CD4-positive, CD25-positive, alpha-beta regulatory T cell (primary cell): ENCODE measurements at regions not wholly inside any gene's neighbourhood (a gene's known extent, or its start where the extent isn't known, plus 50 kb on each side); places are given as distances from the start of the nearest gene placed in this dataset.

Source experiments
- ATAC-seq, 2 donors: fragments of 150-1000 bp; cut with Tn5 transposase; one replicate each; pipeline ENCODE4 v1.10.0; 2021; ENCODE audit warnings: low read depth in 2 of 2, moderate number of reproducible peaks in 2 of 2, moderate library complexity in 1 of 2
- DNase-seq, 3 donors: peaks; one replicate each; pipeline versions ENCODE4 v3.0.0 to v3.0.0-alpha.2; 2012 to 2022; ENCODE audit warnings: mixed read lengths in 1 of 3
- H3K27ac ChIP-seq: one replicate; pipeline ENCODE4 v1.7.0; 2013; ENCODE audit warnings: mild to moderate bottlenecking, low read length; ENCODE audit not compliant: insufficient read depth, poor library complexity, severe bottlenecking
- H3K27me3 ChIP-seq: one replicate; pipeline ENCODE4 v1.7.0; 2013; ENCODE audit warnings: low read length; ENCODE audit not compliant: control insufficient read depth, insufficient read depth
- H3K36me3 ChIP-seq: one replicate; pipeline ENCODE4 v1.7.0; 2013; ENCODE audit warnings: mild to moderate bottlenecking, low read length, moderate library complexity; ENCODE audit not compliant: control insufficient read depth, insufficient read depth
- H3K4me1 ChIP-seq: 2 replicates; pipeline ENCODE4 v1.7.0; 2013; ENCODE audit warnings: mild to moderate bottlenecking, low read length; ENCODE audit not compliant: insufficient read depth, control insufficient read depth, poor library complexity, severe bottlenecking
- H3K4me3 ChIP-seq: one replicate; pipeline ENCODE4 v1.7.0; 2013; ENCODE audit warnings: low read depth, mild to moderate bottlenecking, low read length, moderate library complexity
- H3K9me3 ChIP-seq, 2 experiments: 1 replicate in 1 of 2; 2 replicates in 1 of 2; pipeline ENCODE4 v1.7.0; 2013; ENCODE audit warnings: low read length in 2 of 2, mild to moderate bottlenecking in 1 of 2, moderate library complexity in 1 of 2; ENCODE audit not compliant: control insufficient read depth in 2 of 2
- H3K27ac Mint-ChIP-seq, 3 donors: one replicate each; pipeline ENCODE4 v1.8.0; 2020 to 2022; ENCODE audit warnings: mild to moderate bottlenecking in 3 of 3, mixed read lengths in 3 of 3, moderate library complexity in 2 of 3
- H3K27me3 Mint-ChIP-seq: one replicate; pipeline ENCODE4 v1.8.0; 2022; ENCODE audit warnings: mild to moderate bottlenecking, mixed read lengths
- H3K36me3 Mint-ChIP-seq: one replicate; pipeline ENCODE4 v1.8.0; 2020; ENCODE audit warnings: mixed read lengths
- H3K4me1 Mint-ChIP-seq, 4 donors: one replicate each; pipeline ENCODE4 v1.8.0; 2020 to 2022; ENCODE audit warnings: mixed read lengths in 4 of 4, mild to moderate bottlenecking in 1 of 4
- H3K4me3 Mint-ChIP-seq, 4 donors: one replicate each; pipeline ENCODE4 v1.8.0; 2020 to 2022; ENCODE audit warnings: mild to moderate bottlenecking in 4 of 4, mixed read lengths in 4 of 4, moderate library complexity in 3 of 4
- H3K9me3 Mint-ChIP-seq, 7 donors: one replicate each; pipeline ENCODE4 v1.8.0; 2020 to 2022; ENCODE audit warnings: mixed read lengths in 7 of 7, mild to moderate bottlenecking in 3 of 7, moderate library complexity in 2 of 7

GRCh38 chr3:10709110-10709781, 106.8 kb upstream of the SLC6A11 start:
- peaks cover 20% of the 10 kb centered on the region for H3K27me3 ChIP-seq
- Mint-ChIP-seq H3K9me3 (peaks cover 0 to 7% (median 0%) of the 10 kb centered on the region in 7 donors), H3K27ac (no peak overlapping the region)

GRCh38 chr3:10712121-10712520, 103.9 kb upstream of the SLC6A11 start:
- DNase-seq (no peak), ATAC-seq (no peak)
- no peak overlapping the region for H3K27ac Mint-ChIP-seq
- Histone ChIP-seq H3K9me3 (peaks cover 6 to 8% of the 10 kb centered on the region in 2 experiments), H3K4me1 (no peaks in the 10 kb centered on the region), H3K4me3 (no peak overlapping the region), H3K27me3 (peaks cover 6% of the 10 kb centered on the region), H3K36me3 (no peaks in the 10 kb centered on the region), H3K27ac (no peak overlapping the region)
- H3K9me3 Mint-ChIP-seq, result peaks cover 0 to 8% (median 0%) of the 10 kb centered on the region in 7 donors
- no peak overlapping the region for H3K4me3 Mint-ChIP-seq
- peaks cover 32% of the 10 kb centered on the region for H3K27me3 Mint-ChIP-seq
- H3K36me3 Mint-ChIP-seq, result no peaks in the 10 kb centered on the region
- H3K4me1 Mint-ChIP-seq, result peaks cover 0 to 2% (median under 1%) of the 10 kb centered on the region in 4 donors

More at GRCh38 chr3:10709110-10709781, 106.8 kb upstream of the SLC6A11 start:
- DNase-seq, result no peak
- Mint-ChIP-seq H3K4me3 (peak overlapping the region in 3 of 4 donors; percentile 2 to 39 (median 5)), H3K4me1 (peaks cover 0 to 14% (median 7%) of the 10 kb centered on the region in 4 donors), H3K27me3 (peaks cover 56% of the 10 kb centered on the region), H3K36me3 (no peaks in the 10 kb centered on the region)
- no peak overlapping the region for H3K4me3 ChIP-seq
- no peaks in the 10 kb centered on the region for H3K4me1 ChIP-seq
- no peak overlapping the region for H3K27ac ChIP-seq
- ATAC-seq, result no peak
- H3K9me3 ChIP-seq, result peaks cover 0 to under 1% of the 10 kb centered on the region in 2 experiments
- no peaks in the 10 kb centered on the region for H3K36me3 ChIP-seq

- Histone ChIP-seq H3K27me3 (peaks cover 6% of the 10 kb centered on the region), H3K4me1 (no peaks in the 10 kb centered on the region), H3K4me3 (no peak overlapping the region), H3K9me3 (peaks cover 6 to 8% of the 10 kb centered on the region in 2 experiments), H3K27ac (no peak overlapping the region), H3K36me3 (no peaks in the 10 kb centered on the region)
- no peaks in the 10 kb centered on the region for H3K36me3 Mint-ChIP-seq
- no peak overlapping the region for H3K4me3 Mint-ChIP-seq
- peaks cover 26% of the 10 kb centered on the region for H3K27me3 Mint-ChIP-seq
- no peaks in the 10 kb centered on the region for H3K4me1 Mint-ChIP-seq
- H3K27ac Mint-ChIP-seq, result no peak overlapping the region
- peaks cover 0 to 8% (median 0%) of the 10 kb centered on the region in 7 donors for H3K9me3 Mint-ChIP-seq
- DNase-seq, result no peak
- ATAC-seq, result no peak
Measured at GRCh38 chr3:10713656-10714055, 102.4 kb upstream of the SLC6A11 start.

GRCh38 chr3:10715886-10716285, 100.1 kb upstream of the SLC6A11 start:
- H3K27me3 Mint-ChIP-seq, result peaks cover 16% of the 10 kb centered on the region
- no peak overlapping the region for H3K27ac ChIP-seq
- H3K36me3 Mint-ChIP-seq, result no peaks in the 10 kb centered on the region
- H3K27me3 ChIP-seq, result peaks cover 4% of the 10 kb centered on the region
- no peak overlapping the region for H3K4me3 Mint-ChIP-seq
- ATAC-seq (no peak), DNase-seq (no peak)
- H3K36me3 ChIP-seq, result no peaks in the 10 kb centered on the region
- H3K4me1 ChIP-seq, result no peaks in the 10 kb centered on the region
- peaks cover 6 to 8% of the 10 kb centered on the region in 2 experiments for H3K9me3 ChIP-seq
- H3K4me1 Mint-ChIP-seq, result no peaks in the 10 kb centered on the region
- no peak overlapping the region for H3K27ac Mint-ChIP-seq
- no peak overlapping the region for H3K4me3 ChIP-seq
- peaks cover 0 to 8% (median 0%) of the 10 kb centered on the region in 7 donors for H3K9me3 Mint-ChIP-seq

- Mint-ChIP-seq H3K36me3 (no peaks in the 10 kb centered on the region), H3K27ac (no peak overlapping the region), H3K9me3 (peaks cover 0 to 8% (median 0%) of the 10 kb centered on the region in 7 donors), H3K27me3 (peaks cover 7% of the 10 kb centered on the region), H3K4me3 (no peak overlapping the region), H3K4me1 (no peaks in the 10 kb centered on the region)
- H3K27ac ChIP-seq, result no peak overlapping the region
- H3K4me3 ChIP-seq, result no peak overlapping the region
- no peaks in the 10 kb centered on the region for H3K4me1 ChIP-seq
- ATAC-seq, result no peak
- peaks cover 4% of the 10 kb centered on the region for H3K27me3 ChIP-seq
- no peak for DNase-seq
- H3K36me3 ChIP-seq, result no peaks in the 10 kb centered on the region
- peaks cover 6 to 8% of the 10 kb centered on the region in 2 experiments for H3K9me3 ChIP-seq
Measured at GRCh38 chr3:10716964-10717363, 99.1 kb upstream of the SLC6A11 start.

- Histone ChIP-seq H3K9me3 (peaks cover 6 to 8% of the 10 kb centered on the region in 2 experiments), H3K36me3 (no peaks in the 10 kb centered on the region), H3K27me3 (peaks cover 4% of the 10 kb centered on the region), H3K4me3 (no peak overlapping the region), H3K4me1 (no peaks in the 10 kb centered on the region), H3K27ac (no peak overlapping the region)
- H3K9me3 Mint-ChIP-seq, result peaks cover 0 to 8% (median 0%) of the 10 kb centered on the region in 7 donors
- ATAC-seq (no peak), DNase-seq (no peak)
- no peak overlapping the region for H3K27ac Mint-ChIP-seq
- no peaks in the 10 kb centered on the region for H3K36me3 Mint-ChIP-seq
- no peak overlapping the region for H3K4me3 Mint-ChIP-seq
- H3K27me3 Mint-ChIP-seq, result peaks cover 9% of the 10 kb centered on the region
- H3K4me1 Mint-ChIP-seq, result no peaks in the 10 kb centered on the region
Measured at GRCh38 chr3:10717756-10718155, 98.3 kb upstream of the SLC6A11 start.

GRCh38 chr3:10721101-10721500, 94.9 kb upstream of the SLC6A11 start:
- H3K9me3 Mint-ChIP-seq, result peaks cover 0 to 1% (median 0%) of the 10 kb centered on the region in 7 donors
- no peak for DNase-seq
- H3K4me1 Mint-ChIP-seq, result no peaks in the 10 kb centered on the region

GRCh38 chr3:10722911-10723310, 93.1 kb upstream of the SLC6A11 start:
- no peaks in the 10 kb centered on the region for H3K36me3 Mint-ChIP-seq
- H3K27me3 Mint-ChIP-seq, result peaks cover 31% of the 10 kb centered on the region
- Histone ChIP-seq H3K4me3 (no peak overlapping the region), H3K27ac (no peak overlapping the region), H3K4me1 (no peaks in the 10 kb centered on the region), H3K27me3 (peaks cover 3% of the 10 kb centered on the region), H3K36me3 (no peaks in the 10 kb centered on the region), H3K9me3 (no peaks in the 10 kb centered on the region)
- no peak overlapping the region for H3K27ac Mint-ChIP-seq
- DNase-seq (no peak), ATAC-seq (no peak)
- H3K4me3 Mint-ChIP-seq, result no peak overlapping the region
- H3K9me3 Mint-ChIP-seq, result peaks cover 0 to 1% (median 0%) of the 10 kb centered on the region in 7 donors
- H3K4me1 Mint-ChIP-seq, result no peaks in the 10 kb centered on the region

More at GRCh38 chr3:10721101-10721500, 94.9 kb upstream of the SLC6A11 start:
- Mint-ChIP-seq H3K4me3 (no peak overlapping the region), H3K36me3 (no peaks in the 10 kb centered on the region), H3K27ac (no peak overlapping the region), H3K27me3 (peaks cover 23% of the 10 kb centered on the region)
- Histone ChIP-seq H3K4me1 (no peaks in the 10 kb centered on the region), H3K36me3 (no peaks in the 10 kb centered on the region), H3K27me3 (no peaks in the 10 kb centered on the region), H3K27ac (no peak overlapping the region), H3K9me3 (no peaks in the 10 kb centered on the region), H3K4me3 (no peak overlapping the region)
- no peak for ATAC-seq
